ENCODE measurements at regions not wholly inside any gene's neighbourhood (a gene's known extent, or its start where the extent isn't known, plus 50 kb on each side); places are given as distances from the start of the nearest gene placed in this dataset.

GRCh38 chr14:46401066-46401465 lies 250.5 kb downstream of the RPL10L start:
- H3K27ac ChIP-seq, result no peak overlapping the region
- no peak for DNase-seq (ENCODE audit: low read depth in 1 of 2, low spot score in 2 of 2)
- H3K36me3 ChIP-seq, result no peaks in the 10 kb centered on the region
- H3K4me1 ChIP-seq (replicated peaks), result no peaks in the 10 kb centered on the region
- H3K27me3 ChIP-seq (replicated peaks), result no peaks in the 10 kb centered on the region
- no peaks in the 10 kb centered on the region for H3K9me3 ChIP-seq (replicated peaks)
- H3K4me3 ChIP-seq, result no peak overlapping the region

DNA sequence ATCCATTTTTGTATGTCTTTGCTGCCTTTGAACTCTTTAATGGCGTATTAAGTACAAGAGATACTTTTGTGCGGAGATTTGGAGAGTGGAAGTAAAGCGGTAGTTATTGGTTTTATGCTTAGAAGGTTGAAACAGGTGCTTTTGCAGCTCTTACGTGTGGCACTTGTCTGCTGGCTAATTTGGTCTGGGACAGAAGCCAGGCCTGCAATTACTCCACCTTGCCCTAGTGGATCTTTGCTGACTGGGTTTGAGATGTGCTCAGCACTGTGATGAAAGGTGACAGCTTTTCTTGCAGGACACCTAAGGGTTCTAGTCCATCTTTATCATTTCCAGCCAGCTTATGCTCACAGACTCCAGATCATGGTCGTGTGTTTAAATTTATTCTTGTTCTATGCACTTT lies 252.5 kb downstream of the RPL10L start:
- Histone ChIP-seq H3K27me3 (replicated peaks) (no peaks in the 10 kb centered on the region), H3K36me3 (no peaks in the 10 kb centered on the region), H3K27ac (no peak overlapping the region), H3K4me3 (no peak overlapping the region), H3K9me3 (replicated peaks) (no peaks in the 10 kb centered on the region), H3K4me1 (replicated peaks) (no peaks in the 10 kb centered on the region)
- DNase-seq (ENCODE audit: low read depth in 1 of 2, low spot score in 2 of 2), result no peak

GRCh38 chr14:46384611-46385010 lies 267.0 kb downstream of the RPL10L start:
- Histone ChIP-seq H3K36me3 (no peaks in the 10 kb centered on the region), H3K27me3 (replicated peaks) (no peaks in the 10 kb centered on the region), H3K27ac (no peak overlapping the region), H3K4me1 (replicated peaks) (no peaks in the 10 kb centered on the region), H3K9me3 (replicated peaks) (no peaks in the 10 kb centered on the region), H3K4me3 (no peak overlapping the region)
- DNase-seq (ENCODE audit: low read depth in 1 of 2, low spot score in 2 of 2), result no peak

DNA sequence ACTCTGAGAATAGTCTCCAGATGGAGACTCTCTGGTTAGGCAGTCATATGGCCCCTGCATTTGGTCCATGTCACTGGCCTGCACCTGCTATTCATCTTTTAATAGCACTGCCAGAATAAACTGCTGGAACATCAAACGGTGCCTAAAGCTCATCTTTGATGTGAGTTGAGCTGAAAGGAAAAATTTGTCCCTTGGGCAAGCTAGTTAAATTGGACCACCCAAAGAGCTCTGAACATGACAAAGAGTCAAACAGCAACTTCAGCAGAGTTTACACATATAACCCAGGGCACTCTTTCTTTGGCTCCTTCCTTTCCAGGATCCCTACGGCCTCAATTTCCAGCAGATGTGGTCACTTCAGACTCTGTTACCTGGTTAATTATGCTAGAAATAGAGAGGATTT lies 269.9 kb downstream of the RPL10L start:
- Histone ChIP-seq H3K27me3 (replicated peaks) (no peaks in the 10 kb centered on the region), H3K4me3 (no peak overlapping the region), H3K27ac (no peak overlapping the region), H3K9me3 (replicated peaks) (no peaks in the 10 kb centered on the region), H3K36me3 (no peaks in the 10 kb centered on the region), H3K4me1 (replicated peaks) (no peaks in the 10 kb centered on the region)
- no peak for DNase-seq (ENCODE audit: low read depth in 1 of 2, low spot score in 2 of 2)

DNA sequence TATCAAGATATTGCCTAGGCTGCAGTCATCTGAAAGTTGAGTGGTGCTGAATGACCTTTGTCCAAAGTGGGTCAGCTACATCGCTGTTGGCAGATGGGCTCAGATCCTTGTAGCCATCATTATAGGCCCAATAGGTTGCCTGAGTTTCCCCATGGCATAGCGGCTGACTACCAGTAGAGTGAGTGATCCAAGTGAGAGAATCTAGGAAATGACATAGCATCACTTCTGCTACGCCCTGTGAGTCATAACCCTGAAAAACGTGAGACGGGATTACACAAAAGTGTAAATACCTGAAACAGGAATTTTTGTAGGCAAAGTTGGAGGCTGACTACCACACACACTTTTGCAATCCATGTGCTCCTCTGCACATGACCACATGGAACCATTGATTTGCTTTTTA lies 273.3 kb downstream of the RPL10L start:
- H3K4me1 ChIP-seq (replicated peaks), result no peaks in the 10 kb centered on the region
- no peak overlapping the region for H3K4me3 ChIP-seq
- no peaks in the 10 kb centered on the region for H3K9me3 ChIP-seq (replicated peaks)
- no peaks in the 10 kb centered on the region for H3K36me3 ChIP-seq
- H3K27me3 ChIP-seq (replicated peaks), result no peaks in the 10 kb centered on the region
- no peak overlapping the region for H3K27ac ChIP-seq
- no peak for DNase-seq (ENCODE audit: low read depth in 1 of 2, low spot score in 2 of 2)

DNA sequence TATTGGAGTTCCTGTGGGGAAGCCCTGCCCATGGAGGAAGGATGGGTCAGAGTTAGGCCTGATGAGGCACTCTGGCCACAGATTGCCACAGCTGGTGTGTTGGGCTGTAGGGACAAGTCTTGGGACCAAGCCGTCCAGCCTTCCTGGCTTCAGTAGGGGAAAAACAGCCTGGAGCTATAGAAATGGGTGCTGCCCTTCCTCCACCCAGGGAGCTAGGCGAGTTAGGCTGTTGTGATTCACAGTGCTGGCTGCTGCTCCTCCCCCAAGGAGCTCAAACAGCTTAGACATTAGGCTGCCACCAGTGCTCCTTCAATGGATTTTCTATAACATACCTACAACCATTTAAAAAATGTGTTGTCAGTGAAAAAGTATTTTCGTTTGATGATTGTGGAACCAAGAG lies 274.3 kb downstream of the RPL10L start:
- H3K27me3 ChIP-seq (replicated peaks), result no peaks in the 10 kb centered on the region
- H3K36me3 ChIP-seq, result no peaks in the 10 kb centered on the region
- no peaks in the 10 kb centered on the region for H3K4me1 ChIP-seq (replicated peaks)
- H3K27ac ChIP-seq, result no peak overlapping the region
- no peaks in the 10 kb centered on the region for H3K9me3 ChIP-seq (replicated peaks)
- H3K4me3 ChIP-seq, result no peak overlapping the region
- DNase-seq (ENCODE audit: low read depth in 1 of 2, low spot score in 2 of 2), result no peak

- no peak for DNase-seq (ENCODE audit: low read depth in 1 of 2, low spot score in 2 of 2)
- Histone ChIP-seq H3K9me3 (replicated peaks) (no peaks in the 10 kb centered on the region), H3K4me3 (no peak overlapping the region), H3K27ac (no peak overlapping the region), H3K4me1 (replicated peaks) (no peaks in the 10 kb centered on the region), H3K36me3 (no peaks in the 10 kb centered on the region), H3K27me3 (replicated peaks) (no peaks in the 10 kb centered on the region)
Observed at GRCh38 chr14:46369391-46369790, 282.2 kb downstream of the RPL10L start.

DNA sequence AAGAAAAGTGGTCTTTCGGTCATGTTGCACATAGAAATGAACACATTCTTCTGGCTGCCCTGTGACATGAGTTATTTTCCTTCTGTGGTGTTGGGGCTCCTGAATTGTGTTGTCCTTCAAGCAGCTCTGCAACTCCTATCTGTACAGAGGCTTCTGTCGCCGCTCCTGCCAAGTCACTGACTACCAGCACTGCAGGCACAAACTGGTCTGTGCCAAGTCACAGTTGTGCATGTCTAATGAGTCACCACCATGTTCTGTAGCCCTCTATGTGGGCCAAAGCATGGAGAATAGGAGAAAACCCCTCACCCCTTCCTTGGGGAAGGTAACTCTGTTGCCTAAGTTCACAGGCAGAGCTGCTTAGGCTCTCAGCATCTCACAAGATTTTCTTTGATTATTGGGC lies 283.3 kb downstream of the RPL10L start:
- H3K4me1 ChIP-seq (replicated peaks), result no peaks in the 10 kb centered on the region
- H3K4me3 ChIP-seq, result no peak overlapping the region
- no peaks in the 10 kb centered on the region for H3K9me3 ChIP-seq (replicated peaks)
- DNase-seq (ENCODE audit: low read depth in 1 of 2, low spot score in 2 of 2), result no peak
- H3K36me3 ChIP-seq, result no peaks in the 10 kb centered on the region
- no peaks in the 10 kb centered on the region for H3K27me3 ChIP-seq (replicated peaks)
- H3K27ac ChIP-seq, result no peak overlapping the region

DNA sequence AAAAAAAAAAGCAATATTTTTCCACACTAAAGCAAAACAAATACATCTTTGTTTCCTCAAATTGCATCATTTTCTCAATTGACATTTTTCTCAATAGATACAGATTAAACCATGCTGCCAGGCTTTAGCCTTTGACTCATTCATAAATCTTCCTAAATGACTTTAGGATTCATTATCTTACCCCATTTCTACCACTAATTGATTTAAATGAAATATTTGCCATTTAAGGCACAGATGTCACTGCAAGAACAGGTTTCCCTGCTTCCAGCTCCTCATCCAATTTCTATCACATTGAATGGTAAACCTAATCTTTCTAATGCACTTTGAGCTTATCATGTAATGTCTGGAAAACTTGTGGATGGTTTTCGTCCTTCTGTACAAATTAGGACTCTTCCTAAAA lies 298.7 kb downstream of the RPL10L start:
- Histone ChIP-seq H3K27ac (no peak overlapping the region), H3K4me1 (replicated peaks) (no peaks in the 10 kb centered on the region), H3K9me3 (replicated peaks) (no peaks in the 10 kb centered on the region), H3K36me3 (no peaks in the 10 kb centered on the region), H3K27me3 (replicated peaks) (no peaks in the 10 kb centered on the region), H3K4me3 (no peak overlapping the region)
- DNase-seq (ENCODE audit: low read depth in 1 of 2, low spot score in 2 of 2), result no peak

DNA sequence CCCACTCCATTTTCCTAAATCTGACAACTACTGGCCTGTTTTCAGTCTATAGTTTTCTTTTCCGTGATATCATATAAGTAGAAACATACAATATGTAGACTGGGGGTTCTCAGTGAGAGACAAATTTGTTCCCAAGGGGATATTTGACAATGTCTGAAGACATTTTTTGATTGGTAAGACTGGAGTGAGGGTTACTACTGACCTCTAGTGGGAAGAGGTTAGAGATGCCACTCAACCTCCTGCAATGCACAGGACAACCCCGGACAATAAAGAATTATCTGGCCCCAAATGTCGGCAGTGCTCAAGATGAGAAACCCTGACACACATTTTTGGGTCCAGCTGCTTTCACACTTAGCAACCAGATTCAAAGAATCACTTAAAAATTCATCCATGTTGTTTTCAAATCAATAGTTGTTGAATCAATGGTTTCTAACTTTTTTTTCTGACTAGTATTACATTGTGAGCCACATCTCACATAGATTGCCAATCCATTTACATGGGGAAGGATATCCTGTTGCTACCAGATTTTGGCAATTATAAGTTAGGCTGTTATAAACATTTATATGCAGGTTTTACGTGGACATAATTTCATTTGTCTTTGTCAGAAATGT lies 307.1 kb downstream of the RPL10L start:
- no peak overlapping the region for H3K4me3 ChIP-seq
- H3K9me3 ChIP-seq (replicated peaks), result no peaks in the 10 kb centered on the region
- peak in 1 of 2 experiments; percentile 2 for DNase-seq (ENCODE audit: low read depth in 1 of 2, low spot score in 2 of 2)
- no peaks in the 10 kb centered on the region for H3K27me3 ChIP-seq (replicated peaks)
- no peaks in the 10 kb centered on the region for H3K4me1 ChIP-seq (replicated peaks)
- H3K27ac ChIP-seq, result no peak overlapping the region
- H3K36me3 ChIP-seq, result no peaks in the 10 kb centered on the region

GRCh38 chr14:46325777-46326176 lies 325.8 kb downstream of the RPL10L start:
- no peaks in the 10 kb centered on the region for H3K27me3 ChIP-seq (replicated peaks)
- no peaks in the 10 kb centered on the region for H3K9me3 ChIP-seq (replicated peaks)

GRCh38 chr14:46325157-46325556 lies 326.4 kb downstream of the RPL10L start:
- H3K27me3 ChIP-seq (replicated peaks), result no peaks in the 10 kb centered on the region
- H3K36me3 ChIP-seq, result no peaks in the 10 kb centered on the region
- H3K27ac ChIP-seq, result no peak overlapping the region
- no peaks in the 10 kb centered on the region for H3K4me1 ChIP-seq (replicated peaks)
- no peaks in the 10 kb centered on the region for H3K9me3 ChIP-seq (replicated peaks)
- H3K4me3 ChIP-seq, result no peak overlapping the region
- no peak for DNase-seq (ENCODE audit: low read depth in 1 of 2, low spot score in 2 of 2)

More at GRCh38 chr14:46325777-46326176, 325.8 kb downstream of the RPL10L start:
- no peak for DNase-seq (ENCODE audit: low read depth in 1 of 2, low spot score in 2 of 2)
- no peak overlapping the region for H3K4me3 ChIP-seq
- no peaks in the 10 kb centered on the region for H3K36me3 ChIP-seq
- no peak overlapping the region for H3K27ac ChIP-seq
- H3K4me1 ChIP-seq (replicated peaks), result no peaks in the 10 kb centered on the region

DNA sequence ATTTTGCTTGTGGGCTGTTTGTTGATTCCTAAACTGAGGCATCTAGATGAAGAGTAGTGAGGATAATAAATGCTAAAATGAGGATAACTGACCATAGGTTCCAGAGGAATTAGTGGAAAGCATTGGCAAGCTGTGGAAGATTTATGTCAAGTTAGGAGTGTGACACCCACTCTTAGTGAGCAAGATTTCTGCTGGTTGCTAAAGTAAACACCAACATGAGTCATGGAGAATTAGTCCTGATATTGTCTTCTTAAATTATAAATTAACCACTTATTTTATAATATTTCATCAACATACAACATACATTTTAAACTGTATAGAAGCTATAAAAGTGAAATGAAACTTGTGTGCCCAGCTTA lies 328.2 kb downstream of the RPL10L start:
- no peak for DNase-seq (ENCODE audit: low read depth in 1 of 2, low spot score in 2 of 2)
- H3K4me3 ChIP-seq, result no peak overlapping the region
- no peaks in the 10 kb centered on the region for H3K9me3 ChIP-seq (replicated peaks)
- no peaks in the 10 kb centered on the region for H3K36me3 ChIP-seq
- H3K4me1 ChIP-seq (replicated peaks), result no peaks in the 10 kb centered on the region
- H3K27ac ChIP-seq, result no peak overlapping the region
- H3K27me3 ChIP-seq (replicated peaks), result no peaks in the 10 kb centered on the region

GRCh38 chr14:46322730-46323403 lies 328.7 kb downstream of the RPL10L start:
- no peaks in the 10 kb centered on the region for H3K36me3 ChIP-seq
- H3K9me3 ChIP-seq (replicated peaks), result no peaks in the 10 kb centered on the region
- no peak for DNase-seq (ENCODE audit: low read depth in 1 of 2, low spot score in 2 of 2)
- no peak overlapping the region for H3K4me3 ChIP-seq
- H3K27me3 ChIP-seq (replicated peaks), result no peaks in the 10 kb centered on the region
- H3K4me1 ChIP-seq (replicated peaks), result no peaks in the 10 kb centered on the region
- H3K27ac ChIP-seq, result no peak overlapping the region

- Histone ChIP-seq H3K4me3 (no peak overlapping the region), H3K9me3 (replicated peaks) (no peaks in the 10 kb centered on the region), H3K36me3 (no peaks in the 10 kb centered on the region), H3K4me1 (replicated peaks) (no peaks in the 10 kb centered on the region), H3K27ac (no peak overlapping the region), H3K27me3 (replicated peaks) (no peaks in the 10 kb centered on the region)
- DNase-seq (ENCODE audit: low read depth in 1 of 2, low spot score in 2 of 2), result no peak
Observed at GRCh38 chr14:46322076-46322475, 329.5 kb downstream of the RPL10L start.

Measured in SJSA1 (cell line).